HG03066 (cell line): ENCODE measurements at regions not wholly inside any gene's neighbourhood (a gene's known extent, or its start where the extent isn't known, plus 50 kb on each side); places are given as distances from the start of the nearest gene placed in this dataset.
"Not testable (repeated sequence)": the region's sequence is repeated elsewhere in the genome, so short reads cannot be mapped to it uniquely, and the experiment has no call there.

Experiments
- ATAC-seq: cut with Tn5 transposase; IDR thresholded peaks from one replicate; pipeline ENCODE4 v1.9.1; 2021; ENCODE audit warnings: low read depth; ENCODE audit not compliant: unreplicated experiment

DNA sequence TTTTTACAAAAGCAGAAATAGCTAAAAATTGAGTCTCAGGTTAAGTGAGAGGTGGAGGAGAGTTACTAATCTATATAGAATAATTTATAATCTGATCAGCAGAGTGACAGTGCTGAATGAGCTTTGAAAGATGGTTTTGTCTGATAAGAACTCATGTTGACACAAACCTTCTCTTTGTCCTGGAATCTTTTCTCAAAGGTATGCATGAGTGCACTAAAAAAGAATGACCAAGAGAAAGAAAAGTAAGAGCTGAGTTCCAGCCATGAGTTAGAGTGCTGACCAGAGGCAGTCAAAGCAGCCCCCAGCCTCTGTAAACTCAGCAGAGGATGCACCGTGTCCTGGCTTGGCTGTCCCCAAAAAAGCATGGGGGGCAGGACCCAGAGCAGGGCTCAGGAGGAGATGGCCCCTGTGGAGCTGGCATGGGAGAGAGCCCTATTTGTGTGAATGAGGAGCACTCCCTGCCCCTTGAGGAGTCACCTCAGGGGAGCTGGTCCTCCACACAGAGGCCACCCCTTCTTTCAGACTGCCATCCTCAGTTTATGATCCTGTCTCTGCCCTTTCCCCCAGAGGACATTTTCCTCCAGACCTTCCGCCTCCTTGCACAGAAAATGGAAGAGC is 129.8 kb downstream of the SEC23A start:
- no peak for ATAC-seq

DNA sequence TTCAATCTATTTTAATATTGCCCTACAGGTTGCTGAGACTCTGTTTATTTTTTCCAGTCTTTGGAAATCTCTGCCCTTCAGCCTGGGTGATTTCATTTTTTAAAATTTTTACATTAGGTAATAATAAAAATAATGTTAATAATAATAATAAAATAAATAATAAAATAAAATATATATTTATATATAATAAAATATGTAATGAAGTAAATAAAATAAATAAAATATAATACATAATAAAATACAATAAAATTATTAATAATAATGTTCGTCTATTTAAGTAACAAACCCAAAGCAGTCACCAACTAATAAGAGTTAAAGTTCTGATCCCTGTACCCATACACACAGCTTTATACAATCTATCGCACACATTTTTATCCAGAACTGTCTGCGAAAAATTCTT is 130.5 kb downstream of the SEC23A start:
- no peak for ATAC-seq

DNA sequence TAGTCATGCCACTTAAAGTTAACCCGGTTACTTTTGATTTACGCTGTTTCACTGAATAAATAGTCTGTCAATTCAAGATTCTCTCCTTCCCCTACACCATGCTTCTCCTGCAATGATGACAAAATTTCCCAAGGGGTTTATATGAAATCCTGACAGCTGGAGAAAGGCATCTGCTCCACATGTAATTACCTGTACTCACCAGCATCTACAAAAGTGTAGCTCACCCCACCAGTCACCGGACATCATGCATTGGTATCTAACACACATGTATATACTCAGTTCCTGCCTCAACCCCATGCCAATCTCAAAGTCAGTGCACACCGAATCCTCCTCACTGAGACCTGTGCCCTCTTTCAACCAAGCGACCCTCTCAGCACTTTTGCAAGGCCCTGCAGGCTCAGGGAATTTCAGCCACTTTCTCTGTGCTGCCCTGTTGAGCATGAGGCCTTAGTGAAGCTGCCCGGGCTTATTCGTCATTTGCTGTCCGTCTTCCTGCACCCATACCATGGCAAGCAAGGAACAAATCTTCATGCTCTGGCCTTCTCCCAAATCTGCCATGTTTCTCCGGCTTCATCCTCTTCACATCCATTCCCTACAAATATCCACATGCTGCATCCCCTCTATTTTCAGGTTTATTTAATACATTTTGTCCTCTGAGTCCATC is 131.6 kb downstream of the SEC23A start:
- ATAC-seq, result no peak

DNA sequence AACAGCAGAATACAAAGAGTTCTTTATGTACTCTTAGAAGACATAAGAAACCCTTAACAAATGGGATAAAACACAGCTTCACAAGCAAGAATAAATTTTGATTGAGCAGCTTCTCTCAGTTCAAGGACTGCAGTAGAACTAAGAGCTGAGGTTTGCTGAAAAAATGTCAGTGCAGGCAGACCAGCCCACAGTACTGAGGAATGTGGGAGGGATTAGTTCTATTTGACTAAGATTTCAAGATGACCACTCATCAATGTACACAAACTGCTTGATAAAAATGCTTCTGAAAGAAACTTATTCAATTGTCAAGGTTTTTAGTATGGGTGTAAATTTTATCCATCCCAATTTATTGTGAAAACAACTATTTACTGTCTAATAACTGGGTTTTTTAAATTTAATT is 138.4 kb downstream of the SEC23A start:
- no peak for ATAC-seq

DNA sequence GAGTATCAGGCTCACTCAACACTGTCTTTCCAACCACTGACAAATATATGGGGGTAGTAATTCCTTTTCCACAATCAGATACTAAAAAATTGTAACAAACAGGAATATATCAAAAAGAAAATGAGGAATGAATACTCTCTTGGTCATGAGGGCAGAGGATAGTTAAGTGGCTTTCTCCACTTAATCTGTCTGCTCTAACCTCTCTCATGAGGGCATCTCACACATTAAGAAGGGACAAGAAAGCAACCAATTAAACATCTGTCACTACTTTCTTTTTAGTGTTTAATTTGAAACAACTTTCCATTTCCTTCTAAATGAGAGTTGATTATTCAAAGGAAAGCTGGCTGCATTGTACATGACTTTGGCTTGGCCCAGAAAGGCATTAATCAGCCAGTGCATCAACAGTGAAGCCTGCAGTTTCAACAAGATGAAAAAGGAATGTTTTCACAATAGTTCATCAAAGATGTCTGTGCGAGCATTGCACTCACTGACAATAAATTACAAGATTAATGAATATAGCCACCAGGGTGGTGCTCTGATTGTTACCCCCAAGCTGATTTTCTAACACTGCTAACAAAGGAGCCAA is 142.0 kb downstream of the SEC23A start:
- no peak for ATAC-seq

DNA sequence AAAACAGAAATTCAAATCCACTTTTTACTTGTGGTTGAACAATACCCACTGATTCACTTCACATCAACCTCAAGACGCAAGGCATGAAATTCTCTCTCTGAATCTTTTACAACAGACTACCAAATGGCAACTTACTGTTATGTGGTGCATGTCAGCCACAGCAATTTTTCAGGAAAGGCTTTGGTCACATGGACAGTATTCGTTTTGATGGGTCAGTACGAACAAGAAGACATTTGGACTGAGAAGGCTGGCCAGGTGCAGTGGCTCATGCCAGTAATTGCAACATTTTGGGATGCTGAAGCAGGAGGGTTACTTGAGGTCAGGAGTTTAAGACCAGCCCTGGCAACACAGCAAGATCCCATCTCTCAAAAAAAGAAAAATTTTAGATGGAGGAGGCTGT is 144.0 kb downstream of the SEC23A start:
- no peak for ATAC-seq

DNA sequence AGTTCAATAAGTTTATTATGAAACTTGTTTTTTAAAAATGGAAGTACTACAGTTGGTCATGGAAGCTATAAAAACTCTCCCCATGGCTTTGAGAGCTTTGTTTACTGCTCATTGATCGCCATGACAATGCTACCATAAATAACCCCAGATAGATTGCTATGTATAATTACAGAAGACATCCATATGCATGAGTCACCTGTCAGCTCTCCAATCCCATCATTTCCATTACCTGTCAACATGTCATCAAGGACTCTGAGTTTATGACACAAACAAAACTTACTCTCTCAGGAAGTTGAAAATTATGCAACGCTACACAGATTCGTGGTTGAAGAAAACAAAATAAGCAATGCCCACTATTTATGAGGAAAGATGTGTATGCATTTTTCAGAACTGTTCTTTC is 144.4 kb downstream of the SEC23A start:
- no peak for ATAC-seq

DNA sequence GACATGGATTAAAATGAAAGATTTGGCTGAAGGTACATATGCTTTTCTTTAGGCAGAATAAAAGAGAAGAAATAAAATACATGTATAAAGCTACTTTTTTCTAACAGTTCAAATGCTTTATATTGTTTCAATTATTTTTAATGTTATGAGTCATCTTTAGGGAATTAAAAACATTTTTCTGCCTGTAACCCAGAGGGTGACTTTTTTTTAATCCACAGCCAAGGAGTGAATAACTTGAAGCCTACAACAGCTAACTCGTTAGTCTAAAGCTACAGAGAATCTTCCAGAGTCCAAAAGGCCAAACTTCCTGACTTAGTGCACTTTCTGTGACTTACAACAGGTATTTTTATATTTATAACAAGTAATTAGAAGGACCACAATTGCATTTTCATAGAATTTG is 151.6 kb downstream of the SEC23A start:
- ATAC-seq, result no peak

DNA sequence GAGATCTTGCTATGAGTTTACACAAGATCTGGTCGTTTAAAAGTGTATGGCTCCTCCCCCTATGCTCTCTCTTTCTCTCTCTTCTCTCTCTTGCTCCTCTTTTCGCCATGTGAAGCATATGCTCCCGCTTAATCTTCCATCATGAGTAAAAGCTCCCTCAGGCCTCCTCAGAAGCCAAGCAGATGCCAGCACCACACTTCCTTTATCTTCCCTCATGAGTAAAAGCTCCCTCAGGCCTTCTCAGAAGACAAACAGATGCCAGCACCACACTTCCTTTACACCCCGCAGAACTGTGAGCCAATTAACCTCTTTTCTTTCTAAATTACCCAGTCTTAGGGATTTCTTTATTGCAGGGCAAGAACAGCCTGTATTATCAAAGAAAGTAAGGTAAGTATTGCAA is 152.4 kb downstream of the SEC23A start:
- no peak for ATAC-seq

DNA sequence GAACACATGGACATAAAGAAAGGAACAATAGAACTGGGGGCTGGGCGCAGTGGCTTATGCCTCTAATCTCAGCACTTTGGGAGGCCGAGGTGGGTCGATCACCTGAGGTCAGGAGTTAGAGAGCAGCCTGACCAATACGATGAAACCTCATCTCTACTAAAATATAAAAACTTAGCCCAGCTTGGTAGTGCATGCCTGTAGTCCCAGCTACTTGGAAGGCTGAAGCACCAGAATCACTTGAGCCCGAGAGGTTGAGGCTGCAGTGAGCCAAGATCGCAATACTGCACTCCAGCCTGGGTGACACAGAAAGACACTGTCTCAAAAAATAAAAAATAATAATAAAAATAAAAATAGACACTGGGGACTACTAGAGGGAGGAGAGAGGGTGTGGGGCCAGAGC is 154.5 kb downstream of the SEC23A start:
- no peak for ATAC-seq

DNA sequence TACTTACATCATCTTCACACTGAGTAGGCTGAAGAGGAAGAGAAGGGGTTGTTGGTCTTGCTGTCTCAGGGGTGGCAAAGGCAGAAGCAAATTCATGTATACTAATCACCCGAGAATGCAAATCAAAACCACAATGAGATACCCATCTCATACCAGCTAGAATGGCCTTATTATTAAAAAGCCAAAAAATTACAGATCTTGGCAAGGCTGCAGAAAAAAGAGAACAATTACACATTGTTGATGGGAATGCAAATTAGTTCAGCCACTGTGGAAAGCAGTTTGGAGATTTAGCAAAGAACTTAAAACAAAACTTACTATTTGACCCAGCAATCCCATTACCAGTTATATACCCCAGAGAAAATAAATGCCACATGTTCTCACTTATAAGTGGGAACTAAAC is 154.9 kb downstream of the SEC23A start:
- no peak for ATAC-seq

DNA sequence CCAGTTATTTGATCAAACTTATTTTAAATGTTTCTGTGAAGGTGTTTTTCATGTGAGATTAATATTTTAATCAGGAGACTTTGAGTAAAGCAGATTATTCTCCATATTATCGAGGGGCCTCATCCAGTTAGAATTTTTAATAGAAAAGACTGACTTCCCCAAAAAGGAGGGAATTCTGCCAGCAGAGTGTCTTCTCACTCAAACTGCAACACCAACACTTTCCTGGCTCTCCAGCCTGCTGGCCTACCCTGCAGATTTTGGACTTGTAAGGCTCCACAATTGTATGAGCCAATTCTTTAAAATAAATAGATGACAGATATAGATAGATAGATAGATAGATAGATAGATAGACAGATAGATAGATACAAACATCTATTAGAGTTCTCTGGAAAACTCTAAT is 155.7 kb downstream of the SEC23A start:
- ATAC-seq, result no peak

DNA sequence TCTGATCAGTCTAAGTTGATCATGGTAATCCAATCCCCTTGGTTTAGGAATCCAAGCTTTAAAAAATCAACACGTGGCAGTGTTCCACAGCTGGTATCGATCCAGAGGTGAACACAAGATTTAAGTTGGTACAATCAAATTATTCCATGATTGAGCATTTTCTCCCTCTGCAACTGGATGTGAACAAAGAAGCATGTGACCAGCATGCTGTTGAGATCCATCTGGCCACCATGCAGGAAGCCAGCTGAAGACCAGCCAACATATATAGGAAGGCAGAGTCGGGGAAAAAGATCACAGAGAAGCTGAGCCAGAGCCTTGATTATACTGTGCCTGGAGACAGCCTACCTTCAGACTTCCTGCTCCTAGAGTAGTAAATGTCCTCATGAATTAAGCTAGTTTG is 158.3 kb downstream of the SEC23A start:
- ATAC-seq, result no peak

DNA sequence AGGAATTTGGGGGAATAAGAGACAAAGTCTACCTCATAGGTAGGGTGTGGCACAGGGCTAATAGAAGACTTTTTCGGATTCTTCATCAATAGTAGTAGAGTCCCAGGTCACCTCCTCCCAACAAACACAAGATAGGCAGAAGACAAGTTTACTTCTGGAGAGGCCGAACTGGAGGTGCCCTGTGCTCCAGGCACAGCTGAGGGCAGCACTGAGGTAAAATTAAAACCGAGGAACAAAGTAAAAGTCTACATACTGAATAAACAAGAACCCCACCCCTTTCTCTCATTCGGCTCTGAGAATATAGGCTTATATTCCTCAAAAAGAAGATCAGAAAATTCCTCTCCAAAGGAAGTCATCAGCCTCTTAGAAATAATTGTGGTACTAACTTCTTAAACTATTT is 161.5 kb downstream of the SEC23A start:
- ATAC-seq, result no peak

DNA sequence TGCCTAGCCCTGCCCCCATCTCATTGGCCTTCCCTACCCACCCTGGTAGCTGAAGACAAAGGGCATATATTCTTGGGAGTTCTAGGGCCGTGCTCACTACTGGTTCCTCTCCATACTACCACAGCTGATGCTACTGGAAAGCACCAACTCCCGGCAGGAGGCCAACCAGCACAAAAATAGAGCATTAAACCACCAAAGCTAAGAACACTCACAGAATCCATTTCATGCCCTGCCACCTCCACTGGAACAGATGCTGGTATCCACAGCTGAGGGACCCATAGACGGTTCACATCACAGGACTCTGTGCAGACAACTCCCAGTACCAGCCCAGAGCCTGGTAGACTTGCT is 170.4 kb downstream of the SEC23A start:
- ATAC-seq, result not testable (repeated sequence)

DNA sequence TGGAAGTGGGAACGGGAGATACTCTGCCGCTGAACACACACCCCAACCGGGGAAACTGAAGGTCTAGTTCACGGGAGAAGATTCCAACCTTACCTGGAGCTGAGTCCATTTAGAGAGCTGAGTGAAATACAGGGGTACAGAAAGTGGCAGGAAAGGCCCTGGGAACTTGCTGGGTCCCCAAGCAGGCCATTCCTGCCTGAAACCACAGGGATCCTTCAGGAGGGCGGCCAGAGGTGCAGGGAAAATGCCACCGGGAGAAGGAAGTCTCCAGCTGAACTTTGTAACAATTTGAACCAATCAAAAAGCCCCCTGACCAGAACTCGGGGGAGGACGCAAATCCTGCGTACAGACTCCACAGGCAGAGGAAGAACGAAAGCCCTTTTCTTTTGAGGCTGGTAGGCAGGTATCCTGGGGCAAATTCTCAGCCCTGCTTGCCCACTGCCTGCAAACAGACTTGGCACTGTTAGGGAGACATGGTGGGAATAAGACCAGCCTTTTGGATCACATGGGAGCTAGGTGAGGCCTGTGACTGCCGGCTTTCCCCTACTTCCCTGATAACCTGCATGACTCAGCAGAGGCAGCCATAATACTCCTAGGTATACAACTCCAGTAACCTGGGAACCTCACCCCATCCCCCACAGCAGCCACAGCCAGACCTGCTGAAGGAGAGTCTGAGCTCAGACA is 170.9 kb downstream of the SEC23A start:
- no peak for ATAC-seq

DNA sequence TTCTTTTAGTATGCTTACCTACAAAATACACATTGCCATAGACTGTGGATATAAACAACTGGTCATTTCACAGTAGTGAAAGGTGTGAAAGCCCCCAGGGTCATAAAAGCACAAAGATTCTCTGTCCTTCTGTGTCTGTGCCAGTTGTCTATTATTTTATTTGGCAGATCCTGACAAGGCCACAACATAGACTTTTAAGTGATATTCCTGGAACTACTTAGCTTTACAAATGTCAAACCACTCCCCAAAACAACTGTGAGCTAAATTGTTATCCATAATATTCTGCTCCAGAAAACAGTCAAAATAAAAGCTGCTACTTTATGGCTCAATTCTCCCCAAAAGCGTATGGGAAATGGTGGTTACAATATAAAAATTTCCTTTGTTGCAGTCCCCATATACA is 172.1 kb downstream of the SEC23A start:
- no peak for ATAC-seq

DNA sequence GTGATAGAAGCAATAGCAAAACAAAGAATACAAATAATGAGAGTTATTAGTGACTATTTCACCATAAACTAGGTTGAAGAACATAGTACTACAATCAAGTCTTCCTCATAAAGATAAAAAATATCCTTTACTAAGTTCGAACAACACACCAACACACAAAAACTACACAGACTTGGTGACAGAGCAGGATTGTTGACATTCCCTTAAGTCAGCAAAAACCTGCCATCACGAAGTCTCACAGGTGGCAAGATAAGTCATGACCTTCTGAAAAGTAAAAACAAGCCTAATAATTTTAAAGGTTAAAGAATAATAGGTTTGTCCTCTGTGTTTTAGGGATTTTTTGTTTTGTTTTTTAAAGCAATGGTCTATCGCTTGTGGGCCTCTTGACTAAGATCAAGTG is 173.0 kb downstream of the SEC23A start:
- ATAC-seq, result no peak

DNA sequence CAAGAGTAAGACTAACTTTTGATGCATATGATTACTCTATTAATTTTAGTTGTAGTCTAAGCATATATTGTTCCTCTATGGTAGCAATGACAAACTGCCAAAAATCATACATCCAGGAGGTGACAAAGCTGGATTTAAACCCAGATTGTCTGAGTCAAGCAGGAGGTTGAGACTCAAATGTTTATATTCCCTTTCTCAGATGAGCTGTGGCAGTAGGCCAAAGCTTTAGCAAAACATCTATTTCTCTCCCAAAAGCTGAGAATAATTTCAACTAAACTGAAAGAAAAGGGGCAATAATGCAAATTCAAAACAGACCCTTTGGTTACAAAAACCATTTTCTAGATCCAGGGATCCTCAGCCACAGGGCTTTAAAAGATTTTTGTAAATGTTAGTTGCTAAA is 173.6 kb downstream of the SEC23A start:
- ATAC-seq, result no peak

DNA sequence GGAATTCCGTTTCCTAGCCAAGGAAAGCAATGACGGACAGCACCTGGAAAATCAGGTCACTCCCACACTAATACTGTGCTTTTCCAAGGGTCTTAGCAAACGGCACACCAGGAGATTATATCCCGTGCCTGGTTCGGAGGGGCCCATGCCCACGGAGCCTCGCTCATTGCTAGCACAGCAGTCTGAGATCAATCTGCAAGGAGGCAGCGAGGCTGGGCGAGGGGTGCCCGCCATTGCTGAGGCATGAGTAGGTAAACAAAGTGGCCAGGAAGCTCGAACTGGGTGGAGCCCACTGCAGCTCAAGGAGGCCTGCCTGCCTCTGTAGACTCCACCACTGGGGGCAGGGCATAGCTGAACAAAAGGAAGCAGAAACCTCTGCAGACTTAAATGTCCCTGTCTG is 181.1 kb downstream of the SEC23A start:
- ATAC-seq, result not testable (repeated sequence)

DNA sequence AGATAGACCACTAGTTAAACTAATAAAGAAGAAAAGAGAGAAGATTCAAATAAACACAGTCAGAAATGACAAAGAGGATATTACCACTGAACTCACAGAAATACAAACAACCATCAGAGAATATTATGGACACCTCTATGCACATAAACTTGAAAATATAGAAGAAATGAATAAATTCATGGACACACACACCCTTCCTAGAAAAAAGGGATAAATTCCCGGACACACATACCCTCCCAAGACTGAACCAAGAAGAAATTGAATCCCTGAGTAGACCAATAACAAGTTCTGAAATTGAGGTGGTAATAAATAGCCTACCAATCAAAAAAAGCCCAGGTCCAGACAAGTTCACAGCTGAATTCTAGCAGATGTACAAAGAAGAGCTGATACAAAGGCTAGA is 187.9 kb downstream of the SEC23A start:
- ATAC-seq, result no peak

DNA sequence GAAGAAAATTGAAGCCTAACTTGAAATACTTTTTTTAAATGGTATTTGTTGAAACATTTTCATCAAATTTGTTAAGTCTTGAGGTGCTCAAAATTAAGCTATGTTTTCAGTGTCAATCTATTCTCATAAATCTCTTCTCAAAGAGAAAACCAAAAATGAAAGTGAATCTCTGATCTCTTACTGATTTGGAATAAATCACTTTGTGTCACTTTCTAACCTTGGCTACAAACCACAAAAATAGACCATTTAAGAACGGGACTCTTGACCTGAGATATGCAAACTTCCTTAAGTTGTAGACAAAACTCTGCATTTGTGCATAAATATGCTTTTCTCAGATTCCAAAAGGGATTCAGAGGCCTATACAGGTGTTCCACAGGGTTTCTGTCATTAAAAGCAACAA is 192.9 kb downstream of the SEC23A start:
- ATAC-seq, result no peak
